Endothelial cell of umbilical vein (primary cell): ENCODE measurements at regions not wholly inside any gene's neighbourhood (a gene's known extent, or its start where the extent isn't known, plus 50 kb on each side); places are given as distances from the start of the nearest gene placed in this dataset.

Experiments used
- BruUV-seq: library from RNA; stranded (reverse); fragments of 400-500 nt; replicated peaks from 2 replicates; lab custom pipeline; 2021; lab: Mats Ljungman, UMichigan
- CTCF ChIA-PET: fragments of 300-600, 350-600 bp; sonication (Branson Sonifier 250); formaldehyde crosslinking; loops from one replicate; lab custom pipeline; 2021; ENCODE audit warnings: antibody characterized with exemption, inconsistent platforms; lab: Charles Lee
- POLR2A ChIA-PET: fragments of 300-600, 350-600 bp; sonication (Branson Sonifier 250); formaldehyde crosslinking; loops from one replicate; lab custom pipeline; 2021; ENCODE audit warnings: antibody characterized with exemption, inconsistent platforms; lab: Charles Lee
- DNase-seq: peaks from one replicate; pipeline ENCODE4 v3.0.0-alpha.2; 2011; ENCODE audit warnings: low read depth, low spot score
- FAIRE-seq: peaks from 2 replicates; lab custom pipeline; 2011; peaks lifted over from hg19 to GRCh38; lab: Jason Lieb, UNC
- H2AFZ ChIP-seq: 2 replicates; pipeline ENCODE4 v1.6.0; 2012; ENCODE audit warnings: low read depth, low read length, control low read depth, inconsistent platforms
- H3K27ac ChIP-seq: 2 replicates; pipeline ENCODE4 v1.5.1; 2011; ENCODE audit warnings: low read depth, mild to moderate bottlenecking, control low read depth, low read length, moderate library complexity; ENCODE audit not compliant: insufficient read depth
- H3K27me3 ChIP-seq, 2 experiments: 2 replicates each; pipeline versions ENCODE4 v1.6.0 to v1.6.1; 2011; ENCODE audit warnings: low read length in 2 of 2, mixed read lengths in 1 of 2; ENCODE audit not compliant: control insufficient read depth in 2 of 2, insufficient read depth in 2 of 2
- H3K36me3 ChIP-seq, 2 experiments: 2 replicates in 1 of 2; 3 replicates in 1 of 2; pipeline ENCODE4 v1.5.1; 2011; ENCODE audit warnings: low read length in 2 of 2, mild to moderate bottlenecking in 1 of 2, moderate library complexity in 1 of 2; ENCODE audit not compliant: control insufficient read depth in 2 of 2, insufficient read depth in 2 of 2; ENCODE audit errors: extremely low read depth in 1 of 2
- H3K4me1 ChIP-seq: 3 replicates; pipeline ENCODE4 v1.5.1; 2011; ENCODE audit warnings: mild to moderate bottlenecking, low read length; ENCODE audit not compliant: control insufficient read depth, insufficient read depth; ENCODE audit errors: extremely low read depth
- H3K4me2 ChIP-seq: 2 replicates; pipeline ENCODE4 v1.6.1; 2011; ENCODE audit warnings: low read length, control low read depth, mixed read lengths; ENCODE audit not compliant: insufficient read depth
- H3K4me3 ChIP-seq, 3 experiments: fragments of 200-600 bp in 1 of 3; sonication (generic), shearing (Covaris generic) in 1 of 3; replicated peaks in 1 of 3; 2 replicates each; pipeline ENCODE4 v1.5.1; 2011 to 2016; ENCODE audit warnings: control low read depth in 3 of 3, low read length in 3 of 3, mild to moderate bottlenecking in 2 of 3, inconsistent platforms in 1 of 3, low read depth in 1 of 3, moderate library complexity in 1 of 3; ENCODE audit not compliant: insufficient read depth in 1 of 3
- H3K79me2 ChIP-seq: 2 replicates; pipeline ENCODE4 v1.6.0; 2012; ENCODE audit warnings: low read length, inconsistent platforms; ENCODE audit not compliant: control insufficient read depth, insufficient read depth
- H3K9ac ChIP-seq: replicated peaks from 2 replicates; pipeline ENCODE3; 2011; ENCODE audit warnings: low read length, control low read depth; ENCODE audit not compliant: insufficient read depth; ENCODE audit errors: extremely low read depth
- H3K9me1 ChIP-seq: replicated peaks from 3 replicates; pipeline ENCODE4 v1.6.0; 2011; ENCODE audit warnings: mild to moderate bottlenecking, low read length; ENCODE audit not compliant: control insufficient read depth, insufficient read depth; ENCODE audit errors: extremely low read depth
- H3K9me3 ChIP-seq: replicated peaks from 2 replicates; pipeline ENCODE4 v1.5.1; 2012; ENCODE audit warnings: low read length, inconsistent platforms; ENCODE audit not compliant: control insufficient read depth, insufficient read depth
- H4K20me1 ChIP-seq: replicated peaks from 2 replicates; pipeline ENCODE3; 2011; ENCODE audit warnings: mild to moderate bottlenecking, low read length; ENCODE audit not compliant: control insufficient read depth, insufficient read depth; ENCODE audit errors: extremely low read depth
- CTCF ChIP-seq, 2 donors: IDR thresholded peaks; 1 replicate in 1 of 2; 2 replicates in 1 of 2; pipeline ENCODE4 v1.5.1; 2011; ENCODE audit warnings: low read length in 2 of 2, mild to moderate bottlenecking in 2 of 2, moderate library complexity in 2 of 2, control low read depth in 1 of 2, inconsistent platforms in 1 of 2, low read depth in 1 of 2; ENCODE audit not compliant: insufficient read depth in 1 of 2; ENCODE audit errors: extremely low read depth in 1 of 2
- EZH2 ChIP-seq: IDR thresholded peaks from 2 replicates; pipeline ENCODE4 v1.6.1; 2012; ENCODE audit warnings: borderline replicate concordance, low read depth, mild to moderate bottlenecking, moderate library complexity, low read length, inconsistent platforms; ENCODE audit not compliant: severe bottlenecking
- FOS ChIP-seq: IDR thresholded peaks from 2 replicates; pipeline ENCODE4 v1.6.1; 2011; ENCODE audit warnings: mild to moderate bottlenecking, low read length, moderate library complexity, borderline replicate concordance; ENCODE audit not compliant: insufficient read depth
- GATA2 ChIP-seq: IDR thresholded peaks from 2 replicates; pipeline ENCODE4 v1.7.0; 2011; ENCODE audit warnings: low read depth, mild to moderate bottlenecking, moderate library complexity, mixed read lengths, low read length; ENCODE audit not compliant: insufficient read length, insufficient read depth
- JUN ChIP-seq: IDR thresholded peaks from 2 replicates; pipeline ENCODE4 v1.6.1; 2011; ENCODE audit warnings: borderline replicate concordance, low read depth; ENCODE audit not compliant: insufficient read length, insufficient read depth
- MYC ChIP-seq: IDR thresholded peaks from one replicate; pipeline ENCODE4 v1.6.1; 2011; ENCODE audit warnings: mild to moderate bottlenecking, low read depth, low read length
- POLR2A ChIP-seq: IDR thresholded peaks from 2 replicates; pipeline ENCODE4 v1.6.1; 2012; ENCODE audit warnings: low read depth, mild to moderate bottlenecking, control low read depth, low read length
- POLR2AphosphoS5 ChIP-seq: IDR thresholded peaks from 2 replicates; pipeline ENCODE4 v1.6.1; 2012; ENCODE audit warnings: low read depth, mild to moderate bottlenecking, control low read depth, low read length, moderate library complexity; ENCODE audit not compliant: insufficient read depth
- dilution Hi-C: fragments of 300-500 bp; cut with MboI; formaldehyde crosslinking; loops from one replicate; pipeline ENCODE4 v1.15.0; 2019; ENCODE audit warnings: low sequenced_read_pairs; ENCODE audit not compliant: extremely low pct_ligation_motif_present
- intact Hi-C: fragments of 100-400 bp; cut with micrococcal nuclease; formaldehyde crosslinking; loops from one replicate; pipeline ENCODE4 v1.10.0; 2022
- TF ChIP-seq, protein P1 (sequence below): IDR thresholded peaks from 2 replicates; pipeline ENCODE4 v1.6.1; 2011; ENCODE audit not compliant: insufficient read depth, insufficient read length

- intact Hi-C loops, result no loop called here
- dilution Hi-C loops, result no loop called here
- Histone ChIP-seq H3K9me1 (no peaks in the 10 kb centered on the region), H4K20me1 (no peaks in the 10 kb centered on the region), H3K79me2 (no peaks in the 10 kb centered on the region), H3K9me3 (no peaks in the 10 kb centered on the region), H2AFZ (no peak overlapping the region), H3K4me1 (no peaks in the 10 kb centered on the region), H3K4me3 (no peak overlapping the region), H3K36me3 (no peaks in the 10 kb centered on the region), H3K4me2 (no peak overlapping the region), H3K27me3 (peaks cover 0 to 3% of the 10 kb centered on the region in 2 experiments), H3K9ac (no peak overlapping the region), H3K27ac (no peak overlapping the region)
- BruUV-seq, result no TSS peak
- TF ChIP-seq MYC (no peak), POLR2AphosphoS5 (no peak), CTCF (IDR thresholded peaks at IDR 0.05; ENCODE audit: extremely low read depth in 1 of 2, insufficient read depth in 1 of 2, low read depth in 1 of 2, low read length in 2 of 2) (no peak), FOS (no peak), JUN (no peak), EZH2 (no peak), POLR2A (no peak), GATA2 (no peak)
- TF ChIP-seq, protein P1, sequence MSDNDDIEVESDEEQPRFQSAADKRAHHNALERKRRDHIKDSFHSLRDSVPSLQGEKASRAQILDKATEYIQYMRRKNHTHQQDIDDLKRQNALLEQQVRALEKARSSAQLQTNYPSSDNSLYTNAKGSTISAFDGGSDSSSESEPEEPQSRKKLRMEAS, result no peak
- FAIRE-seq (no peak), DNase-seq (no peak)
- POLR2A ChIA-PET, result no interaction called here
- CTCF ChIA-PET, result no interaction called here
Measured at GRCh38 chr13:74338341-74338740, 204.1 kb upstream of the KLF12 start.
